Peyer's patch (tissue), 4 donors: ENCODE measurements at regions not wholly inside any gene's neighbourhood (a gene's known extent, or its start where the extent isn't known, plus 50 kb on each side); places are given as distances from the start of the nearest gene placed in this dataset.

Experiments
- DNase-seq, 3 donors: peaks; one replicate each; pipeline ENCODE4 v3.0.0-alpha.2; 2017 to 2019
- H3K27ac ChIP-seq, 4 donors: fragments of 200-600 bp; sonication (generic); one replicate each; pipeline ENCODE4 v1.5.1; 2016 to 2019
- H3K27me3 ChIP-seq, 2 donors: fragments of 200-600 bp; sonication (generic); one replicate each; pipeline ENCODE4 v1.5.1; 2019
- H3K36me3 ChIP-seq, 3 donors: fragments of 200-600 bp; sonication (generic); one replicate each; pipeline ENCODE4 v1.5.1; 2016 to 2019
- H3K4me1 ChIP-seq, 4 donors: fragments of 200-600 bp; sonication (generic); one replicate each; pipeline ENCODE4 v1.5.1; 2016 to 2019
- H3K4me3 ChIP-seq, 4 donors: fragments of 200-600 bp; sonication (generic); 1 replicate in 3 of 4; 2 replicates in 1 of 4; pipeline ENCODE4 v1.5.1; 2016 to 2019; ENCODE audit warnings: mild to moderate bottlenecking in 1 of 4
- H3K9me3 ChIP-seq, 4 donors: fragments of 200-600 bp; sonication (generic); one replicate each; pipeline ENCODE4 v1.5.1; 2016 to 2019; ENCODE audit warnings: mild to moderate bottlenecking in 1 of 4
- POLR2A ChIP-seq, 2 donors: fragments of 450-650 bp; IDR thresholded peaks; one replicate each; pipeline ENCODE4 v1.5.1; 2017; ENCODE audit warnings: antibody characterized with exemption in 2 of 2, mild to moderate bottlenecking in 2 of 2, moderate library complexity in 2 of 2
- small RNA-seq, 2 donors: library from RNA; depleted of rRNA; stranded (forward); fragments of <200 nt; gene quantifications; one replicate each; pipeline ENCODE3, GENCODE V24; 2016
- TF ChIP-seq, protein P1 (sequence below), 6 experiments: fragments of 450-650 bp in 4 of 6; fragments of 200-600 bp in 2 of 6; sonication (generic) in 1 of 6; IDR thresholded peaks; one replicate each; pipeline ENCODE4 v1.5.1; 2017 to 2019; ENCODE audit warnings: antibody characterized with exemption in 6 of 6, mild to moderate bottlenecking in 3 of 6, moderate library complexity in 1 of 6

- no peaks in the 10 kb centered on the region for H3K36me3 ChIP-seq
- TF ChIP-seq, protein P1, sequence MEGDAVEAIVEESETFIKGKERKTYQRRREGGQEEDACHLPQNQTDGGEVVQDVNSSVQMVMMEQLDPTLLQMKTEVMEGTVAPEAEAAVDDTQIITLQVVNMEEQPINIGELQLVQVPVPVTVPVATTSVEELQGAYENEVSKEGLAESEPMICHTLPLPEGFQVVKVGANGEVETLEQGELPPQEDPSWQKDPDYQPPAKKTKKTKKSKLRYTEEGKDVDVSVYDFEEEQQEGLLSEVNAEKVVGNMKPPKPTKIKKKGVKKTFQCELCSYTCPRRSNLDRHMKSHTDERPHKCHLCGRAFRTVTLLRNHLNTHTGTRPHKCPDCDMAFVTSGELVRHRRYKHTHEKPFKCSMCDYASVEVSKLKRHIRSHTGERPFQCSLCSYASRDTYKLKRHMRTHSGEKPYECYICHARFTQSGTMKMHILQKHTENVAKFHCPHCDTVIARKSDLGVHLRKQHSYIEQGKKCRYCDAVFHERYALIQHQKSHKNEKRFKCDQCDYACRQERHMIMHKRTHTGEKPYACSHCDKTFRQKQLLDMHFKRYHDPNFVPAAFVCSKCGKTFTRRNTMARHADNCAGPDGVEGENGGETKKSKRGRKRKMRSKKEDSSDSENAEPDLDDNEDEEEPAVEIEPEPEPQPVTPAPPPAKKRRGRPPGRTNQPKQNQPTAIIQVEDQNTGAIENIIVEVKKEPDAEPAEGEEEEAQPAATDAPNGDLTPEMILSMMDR (IDR thresholded peaks at IDR 0.05), result no peak
- TF ChIP-seq POLR2A (IDR thresholded peaks at IDR 0.05), result no peak
- H3K9me3 ChIP-seq, result no peaks in the 10 kb centered on the region
- no peak overlapping the region for H3K27ac ChIP-seq
- no peak for DNase-seq
- no peaks in the 10 kb centered on the region for H3K27me3 ChIP-seq
- no peaks in the 10 kb centered on the region for H3K4me1 ChIP-seq
- H3K4me3 ChIP-seq, result no peak overlapping the region
Observed at GRCh38 chr6:25220857-25221256, 58.3 kb upstream of the CARMIL1 start.

- no peak overlapping the region for H3K4me3 ChIP-seq
- H3K27ac ChIP-seq, result no peak overlapping the region
- no peak for TF ChIP-seq POLR2A (IDR thresholded peaks at IDR 0.05)
- TF ChIP-seq, protein P1 (IDR thresholded peaks at IDR 0.05), result no peak
- no peaks in the 10 kb centered on the region for H3K9me3 ChIP-seq
- no peaks in the 10 kb centered on the region for H3K27me3 ChIP-seq
- H3K4me1 ChIP-seq, result no peaks in the 10 kb centered on the region
- DNase-seq, result no peak
- no peaks in the 10 kb centered on the region for H3K36me3 ChIP-seq
Observed at GRCh38 chr6:25222006-25222678, 57.0 kb upstream of the CARMIL1 start.

DNA sequence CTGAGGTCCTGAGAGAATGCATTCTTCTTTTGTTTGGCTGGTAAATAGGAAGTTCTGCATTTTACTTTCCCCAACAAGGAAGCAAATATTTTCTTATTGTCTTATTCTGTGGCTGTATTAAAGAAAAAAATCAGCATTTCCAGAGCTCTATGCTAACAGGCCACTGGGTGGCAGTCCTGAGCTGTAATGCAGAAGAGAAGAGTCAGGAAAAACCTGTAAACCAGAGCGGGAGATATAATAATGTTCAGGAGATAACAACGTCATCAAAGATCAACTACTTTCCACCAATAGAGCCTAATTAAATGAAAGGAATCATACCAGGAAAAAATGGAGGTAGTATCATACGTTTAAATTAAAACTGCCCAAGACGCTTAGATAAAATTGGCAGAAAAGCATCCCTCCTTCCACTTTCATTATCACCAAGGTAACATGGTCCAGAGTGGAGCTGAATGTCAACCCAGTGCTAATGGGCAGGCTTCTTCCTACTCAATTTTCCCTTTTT, 55.6 kb upstream of the CARMIL1 start:
- no peak for TF ChIP-seq POLR2A (IDR thresholded peaks at IDR 0.05)
- TF ChIP-seq, protein P1 (IDR thresholded peaks at IDR 0.05), result peak; percentile 67 to 95 (median 92)
- H3K4me3 ChIP-seq, result peak overlapping the region in 2 of 4 donors; percentile 3 to 28
- DNase-seq, result peak; percentile 56 to 85 (median 69)
- H3K27ac ChIP-seq, result no peak overlapping the region
- H3K4me1 ChIP-seq, result no peaks in the 10 kb centered on the region
- no peaks in the 10 kb centered on the region for H3K27me3 ChIP-seq
- H3K36me3 ChIP-seq, result no peaks in the 10 kb centered on the region
- H3K9me3 ChIP-seq, result no peaks in the 10 kb centered on the region

DNA sequence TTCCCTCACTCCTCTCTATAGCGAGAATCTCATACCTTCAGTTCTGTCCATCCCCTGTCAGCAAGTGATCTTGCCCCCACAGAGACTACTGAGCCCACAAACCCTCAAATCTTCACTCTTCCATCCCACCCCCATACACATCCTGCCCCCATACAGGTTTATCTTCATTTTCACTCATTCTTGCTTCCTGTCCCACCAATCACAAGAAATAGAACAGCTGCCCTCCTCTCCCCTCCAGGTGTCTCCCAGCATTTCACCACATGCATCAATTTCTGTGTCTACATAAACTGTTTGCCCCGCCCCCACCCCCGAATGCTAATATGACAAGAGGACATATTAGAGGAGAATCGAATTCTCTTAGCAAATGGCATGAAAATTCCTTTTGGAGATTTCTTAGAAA, 54.9 kb upstream of the CARMIL1 start:
- H3K4me3 ChIP-seq, result no peak overlapping the region
- TF ChIP-seq POLR2A (IDR thresholded peaks at IDR 0.05), result no peak
- TF ChIP-seq, protein P1 (IDR thresholded peaks at IDR 0.05), result no peak
- no peaks in the 10 kb centered on the region for H3K9me3 ChIP-seq
- DNase-seq, result no peak
- H3K36me3 ChIP-seq, result no peaks in the 10 kb centered on the region
- H3K4me1 ChIP-seq, result no peaks in the 10 kb centered on the region
- H3K27me3 ChIP-seq, result no peaks in the 10 kb centered on the region
- no peak overlapping the region for H3K27ac ChIP-seq

DNA sequence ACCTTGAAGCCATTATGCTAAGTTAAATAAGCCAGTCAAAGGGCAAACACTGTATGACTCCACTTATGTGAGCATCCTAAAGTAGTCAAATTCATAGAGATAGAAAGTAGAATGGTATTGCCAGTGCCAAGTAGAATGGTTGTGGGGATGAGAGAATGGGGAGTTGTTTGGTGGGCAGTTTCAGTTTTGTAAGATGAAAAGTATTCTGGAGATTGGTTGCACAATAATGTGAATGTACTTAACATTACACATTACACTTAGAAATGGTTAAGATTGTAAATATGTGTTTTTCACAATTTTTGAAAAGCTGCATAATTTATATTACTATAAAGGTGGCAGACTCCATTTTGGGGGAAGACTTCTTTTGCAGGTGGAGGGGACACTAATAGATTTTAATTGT, 51.3 kb upstream of the CARMIL1 start:
- no peak overlapping the region for H3K4me3 ChIP-seq
- DNase-seq, result no peak
- no peaks in the 10 kb centered on the region for H3K27me3 ChIP-seq
- no peaks in the 10 kb centered on the region for H3K9me3 ChIP-seq
- H3K27ac ChIP-seq, result no peak overlapping the region
- TF ChIP-seq, protein P1 (IDR thresholded peaks at IDR 0.05), result no peak
- no peak for TF ChIP-seq POLR2A (IDR thresholded peaks at IDR 0.05)
- H3K36me3 ChIP-seq, result no peaks in the 10 kb centered on the region
- H3K4me1 ChIP-seq, result no peaks in the 10 kb centered on the region

Small RNA genes in the stretch of these regions (small RNA-seq; reads per million reads assigned to genes)
- 0 reads per million in 2 donors for gene RN7SL334P
